Keratinocyte (primary cell): ENCODE measurements at regions not wholly inside any gene's neighbourhood (a gene's known extent, or its start where the extent isn't known, plus 50 kb on each side); places are given as distances from the start of the nearest gene placed in this dataset.

Experiments used
- DNase-seq: peaks from one replicate; pipeline ENCODE4 v3.0.0-alpha.2; 2011; ENCODE audit warnings: low read depth, missing footprints, low spot score
- FAIRE-seq: peaks from 2 replicates; lab custom pipeline; 2011; peaks lifted over from hg19 to GRCh38; lab: Jason Lieb, UNC
- H2AFZ ChIP-seq: 2 replicates; pipeline ENCODE4 v1.6.0; 2012; ENCODE audit warnings: low read length, control low read depth, inconsistent platforms; ENCODE audit not compliant: control insufficient read depth
- H3K27ac ChIP-seq: 2 replicates; pipeline ENCODE4 v1.5.1; 2011; ENCODE audit warnings: low read length; ENCODE audit not compliant: control insufficient read depth, insufficient read depth
- H3K27me3 ChIP-seq: 3 replicates; pipeline ENCODE4 v1.6.0; 2011; ENCODE audit warnings: low read length; ENCODE audit not compliant: control insufficient read depth, insufficient read depth; ENCODE audit errors: extremely low read depth
- H3K36me3 ChIP-seq, 2 experiments: 2 replicates in 1 of 2; 3 replicates in 1 of 2; pipeline ENCODE4 v1.5.1; 2011; ENCODE audit warnings: low read length in 2 of 2, mild to moderate bottlenecking in 1 of 2; ENCODE audit not compliant: control insufficient read depth in 2 of 2, insufficient read depth in 2 of 2; ENCODE audit errors: extremely low read depth in 1 of 2
- H3K4me1 ChIP-seq: 3 replicates; pipeline ENCODE4 v1.5.1; 2011; ENCODE audit warnings: low read length; ENCODE audit not compliant: control insufficient read depth, insufficient read depth; ENCODE audit errors: extremely low read depth
- H3K4me2 ChIP-seq: 3 replicates; pipeline ENCODE4 v1.6.0; 2011; ENCODE audit warnings: low read depth, low read length; ENCODE audit not compliant: control insufficient read depth, insufficient read depth; ENCODE audit errors: extremely low read depth
- H3K4me3 ChIP-seq, 3 experiments: fragments of 200-600 bp in 1 of 3; sonication (generic) in 1 of 3; 2 replicates in 2 of 3; 3 replicates in 1 of 3; pipeline ENCODE4 v1.5.1; 2011 to 2016; ENCODE audit warnings: low read length in 3 of 3, mild to moderate bottlenecking in 3 of 3, control low read depth in 2 of 3, inconsistent platforms in 1 of 3, low read depth in 1 of 3, mixed read lengths in 1 of 3, mixed run types in 1 of 3, moderate library complexity in 1 of 3; ENCODE audit not compliant: control insufficient read depth in 2 of 3, insufficient read depth in 2 of 3; ENCODE audit errors: extremely low read depth in 1 of 3
- H3K79me2 ChIP-seq: 2 replicates; pipeline ENCODE4 v1.6.0; 2012; ENCODE audit warnings: low read length; ENCODE audit not compliant: control insufficient read depth, insufficient read depth
- H3K9ac ChIP-seq: 3 replicates; pipeline ENCODE4 v1.6.0; 2011; ENCODE audit warnings: low read length; ENCODE audit not compliant: control insufficient read depth, insufficient read depth; ENCODE audit errors: extremely low read depth
- H3K9me1 ChIP-seq: 3 replicates; pipeline ENCODE4 v1.6.0; 2011; ENCODE audit warnings: low read length; ENCODE audit not compliant: control insufficient read depth, insufficient read depth; ENCODE audit errors: extremely low read depth
- H3K9me3 ChIP-seq: 2 replicates; pipeline ENCODE4 v1.5.1; 2012; ENCODE audit warnings: low read depth, low read length; ENCODE audit not compliant: control insufficient read depth
- H4K20me1 ChIP-seq: 3 replicates; pipeline ENCODE4 v1.6.0; 2011; ENCODE audit warnings: low read length; ENCODE audit not compliant: control insufficient read depth, insufficient read depth; ENCODE audit errors: extremely low read depth
- CTCF ChIP-seq, 3 experiments: IDR thresholded peaks in 1 of 3; conservative IDR thresholded peaks in 1 of 3; optimal IDR thresholded peaks in 1 of 3; 2 replicates in 2 of 3; 3 replicates in 1 of 3; pipeline versions ENCODE3 to v1.5.1; 2011; ENCODE audit warnings: low read length in 3 of 3, mild to moderate bottlenecking in 3 of 3, moderate library complexity in 2 of 3, control low read depth in 1 of 3, inconsistent platforms in 1 of 3; ENCODE audit not compliant: insufficient read depth in 2 of 3; ENCODE audit errors: extremely low read depth in 1 of 3
- EZH2 ChIP-seq: IDR thresholded peaks from one replicate; pipeline ENCODE4 v1.6.1; 2012; ENCODE audit warnings: inconsistent platforms, mild to moderate bottlenecking, low read length, moderate library complexity
- dilution Hi-C: fragments of 300-500 bp; cut with MboI; formaldehyde crosslinking; loops from one replicate; pipeline ENCODE4 v1.7.0; 2020; ENCODE audit warnings: low sequenced_read_pairs; ENCODE audit not compliant: extremely low pct_ligation_motif_present

- Histone ChIP-seq H3K27me3 (no peaks in the 10 kb centered on the region), H3K4me2 (no peak overlapping the region), H3K9ac (no peak overlapping the region), H3K4me3 (no peak overlapping the region), H3K9me1 (no peaks in the 10 kb centered on the region), H3K4me1 (no peaks in the 10 kb centered on the region), H3K9me3 (peaks cover 3% of the 10 kb centered on the region), H2AFZ (no peak overlapping the region), H3K79me2 (no peaks in the 10 kb centered on the region), H3K36me3 (no peaks in the 10 kb centered on the region), H4K20me1 (no peaks in the 10 kb centered on the region), H3K27ac (no peak overlapping the region)
- FAIRE-seq (no peak), DNase-seq (no peak)
- dilution Hi-C loops: no loop called here
- TF ChIP-seq EZH2 (no peak), CTCF (optimal IDR thresholded peaks at IDR 0.05 in 1 of 3, IDR thresholded peaks at IDR 0.05 in 1 of 3, conservative IDR thresholded peaks at IDR 0.05 in 1 of 3; ENCODE audit: extremely low read depth in 1 of 3, insufficient read depth in 2 of 3, low read length in 3 of 3) (no peak)
These were observed 144.9 kb upstream of the ADARB2 start for GRCh38 chr10:1882180-1882579.

GRCh38 chr10:1881636-1882035, 144.3 kb upstream of the ADARB2 start:
- Histone ChIP-seq H3K4me3 (no peak overlapping the region), H3K27me3 (no peaks in the 10 kb centered on the region), H3K9me1 (no peaks in the 10 kb centered on the region), H3K9me3 (peaks cover 3% of the 10 kb centered on the region), H3K27ac (no peak overlapping the region), H2AFZ (no peak overlapping the region), H3K9ac (no peak overlapping the region), H4K20me1 (no peaks in the 10 kb centered on the region), H3K36me3 (no peaks in the 10 kb centered on the region), H3K4me2 (no peak overlapping the region), H3K79me2 (no peaks in the 10 kb centered on the region), H3K4me1 (no peaks in the 10 kb centered on the region)
- dilution Hi-C loops: no loop called here
- no peak for DNase-seq
- TF ChIP-seq EZH2 (no peak), CTCF (optimal IDR thresholded peaks at IDR 0.05 in 1 of 3, IDR thresholded peaks at IDR 0.05 in 1 of 3, conservative IDR thresholded peaks at IDR 0.05 in 1 of 3; ENCODE audit: extremely low read depth in 1 of 3, insufficient read depth in 2 of 3, low read length in 3 of 3) (no peak)
- no peak for FAIRE-seq
